ENCODE measurements at regions not wholly inside any gene's neighbourhood (a gene's known extent, or its start where the extent isn't known, plus 50 kb on each side); places are given as distances from the start of the nearest gene placed in this dataset.

GRCh38 chr5:3321119-3321760 is 274.4 kb upstream of the IRX1 start:
- no peak for DNase-seq (ENCODE audit: low spot score)

GRCh38 chr5:3320317-3320875 is 275.2 kb upstream of the IRX1 start:
- no peak for DNase-seq (ENCODE audit: low spot score)

GRCh38 chr5:3317051-3317795 is 278.4 kb upstream of the IRX1 start:
- DNase-seq (ENCODE audit: low spot score): no peak

GRCh38 chr5:3313569-3313968 is 282.1 kb upstream of the IRX1 start:
- no peak for DNase-seq (ENCODE audit: low spot score)

GRCh38 chr5:3312299-3312698 is 283.3 kb upstream of the IRX1 start:
- no peak for DNase-seq (ENCODE audit: low spot score)

GRCh38 chr5:3311433-3311832 is 284.2 kb upstream of the IRX1 start:
- DNase-seq (ENCODE audit: low spot score): no peak

- DNase-seq (ENCODE audit: low spot score): no peak
Observed at GRCh38 chr5:3310541-3311261, 284.9 kb upstream of the IRX1 start.

- DNase-seq (ENCODE audit: low spot score): no peak
Observed at GRCh38 chr5:3309538-3309937, 286.1 kb upstream of the IRX1 start.

- no peak for DNase-seq (ENCODE audit: low spot score)
Observed at GRCh38 chr5:3307982-3308621, 287.5 kb upstream of the IRX1 start.

- DNase-seq (ENCODE audit: low spot score): no peak
Observed at GRCh38 chr5:3305432-3305831, 290.2 kb upstream of the IRX1 start.

GRCh38 chr5:3304346-3304745 is 291.3 kb upstream of the IRX1 start:
- DNase-seq (ENCODE audit: low spot score): no peak

- no peak for DNase-seq (ENCODE audit: low spot score)
Observed at GRCh38 chr5:3303777-3304176, 291.9 kb upstream of the IRX1 start.

GRCh38 chr5:3302228-3302627 is 293.4 kb upstream of the IRX1 start:
- DNase-seq (ENCODE audit: low spot score): no peak

- no peak for DNase-seq (ENCODE audit: low spot score)
Observed at GRCh38 chr5:3301306-3301705, 294.3 kb upstream of the IRX1 start.

- DNase-seq (ENCODE audit: low spot score): no peak
Observed at GRCh38 chr5:3300726-3301125, 294.9 kb upstream of the IRX1 start.

- no peak for DNase-seq (ENCODE audit: low spot score)
Observed at GRCh38 chr5:3299441-3299840, 296.2 kb upstream of the IRX1 start.

GRCh38 chr5:3297853-3298252 is 297.8 kb upstream of the IRX1 start:
- DNase-seq (ENCODE audit: low spot score): no peak

GRCh38 chr5:3288325-3288724 is 307.3 kb upstream of the IRX1 start:
- no peak for DNase-seq (ENCODE audit: low spot score)

- DNase-seq (ENCODE audit: low spot score): no peak
Observed at GRCh38 chr5:3287516-3287915, 308.1 kb upstream of the IRX1 start.

GRCh38 chr5:3285621-3286020 is 310.0 kb upstream of the IRX1 start:
- no peak for DNase-seq (ENCODE audit: low spot score)

- DNase-seq (ENCODE audit: low spot score): no peak
Observed at GRCh38 chr5:3284506-3284905, 311.1 kb upstream of the IRX1 start.

- DNase-seq (ENCODE audit: low spot score): no peak
Observed at GRCh38 chr5:3282841-3283240, 312.8 kb upstream of the IRX1 start.

Measured in left forelimb (tissue), 1 donor.